WERI-Rb-1 (cell line): ENCODE measurements at regions not wholly inside any gene's neighbourhood (a gene's known extent, or its start where the extent isn't known, plus 50 kb on each side); places are given as distances from the start of the nearest gene placed in this dataset.

ENCODE experiments used
- DNase-seq: peaks from one replicate; pipeline ENCODE4 v3.0.0-alpha.2; 2020
- H3K27ac ChIP-seq: fragments of 250-450 bp; sonication (Bioruptor Pico); 2 replicates; pipeline ENCODE4 v1.5.1; 2020; ENCODE audit warnings: mild to moderate bottlenecking, moderate library complexity
- H3K27me3 ChIP-seq: fragments of 250-450 bp; sonication (Bioruptor Pico); 2 replicates; pipeline ENCODE4 v1.5.1; 2021; ENCODE audit warnings: mild to moderate bottlenecking, low read depth, moderate library complexity; ENCODE audit not compliant: insufficient read depth, severe bottlenecking
- H3K36me3 ChIP-seq: fragments of 250-450 bp; sonication (Bioruptor Pico); 2 replicates; pipeline ENCODE4 v1.5.1; 2020; ENCODE audit warnings: mild to moderate bottlenecking, moderate library complexity
- H3K4me3 ChIP-seq: 2 replicates; pipeline ENCODE4 v1.5.1; 2011; ENCODE audit warnings: low read depth, mild to moderate bottlenecking, control low read depth, low read length
- H3K9me3 ChIP-seq: fragments of 250-450 bp; sonication (Bioruptor Pico); 2 replicates; pipeline ENCODE4 v1.5.1; 2021; ENCODE audit warnings: mild to moderate bottlenecking, moderate library complexity; ENCODE audit not compliant: severe bottlenecking
- CTCF ChIP-seq: IDR thresholded peaks from 2 replicates; pipeline ENCODE4 v1.5.1; 2011; ENCODE audit warnings: low read depth, mild to moderate bottlenecking, control low read depth, inconsistent platforms, low read length

GRCh38 chr19:42662712-42663111 is 68.0 kb upstream of the CEACAM8 start:
- no peak for DNase-seq
- Histone ChIP-seq H3K4me3 (no peak overlapping the region), H3K27me3 (peaks cover 53% of the 10 kb centered on the region), H3K9me3 (no peaks in the 10 kb centered on the region), H3K27ac (no peak overlapping the region), H3K36me3 (no peaks in the 10 kb centered on the region)
- no peak for TF ChIP-seq CTCF

GRCh38 chr19:42660353-42660752 is 65.6 kb upstream of the CEACAM8 start:
- Histone ChIP-seq H3K27ac (no peak overlapping the region), H3K9me3 (no peaks in the 10 kb centered on the region)
- no peak for TF ChIP-seq CTCF

DNA sequence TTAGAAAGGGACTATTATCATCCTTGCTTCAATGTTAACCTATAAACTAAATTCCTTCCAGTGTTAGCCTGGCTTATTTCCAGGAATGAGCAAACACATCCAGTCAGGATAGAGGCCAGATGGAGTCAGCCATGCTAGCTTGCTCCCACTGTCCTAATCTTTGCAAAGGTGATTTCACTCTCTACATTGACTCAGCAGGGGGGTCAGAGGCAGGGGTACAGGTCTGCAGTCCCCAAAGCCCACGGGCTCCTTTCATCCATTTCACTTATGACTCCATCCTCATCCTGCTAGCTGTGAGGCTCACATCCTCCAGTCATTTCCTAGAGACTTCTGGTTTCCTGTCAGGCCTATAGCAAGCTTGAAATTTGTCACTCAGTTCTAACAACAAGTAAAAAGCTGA is 63.4 kb upstream of the CEACAM8 start:
- DNase-seq, result no peak
- peaks cover 55% of the 10 kb centered on the region for H3K27me3 ChIP-seq
- no peaks in the 10 kb centered on the region for H3K9me3 ChIP-seq
- H3K4me3 ChIP-seq, result no peak overlapping the region
- H3K27ac ChIP-seq, result no peak overlapping the region
- no peak for TF ChIP-seq CTCF
- H3K36me3 ChIP-seq, result no peaks in the 10 kb centered on the region

More at GRCh38 chr19:42660353-42660752, 65.6 kb upstream of the CEACAM8 start:
- Histone ChIP-seq H3K4me3 (no peak overlapping the region), H3K27me3 (peaks cover 57% of the 10 kb centered on the region), H3K36me3 (no peaks in the 10 kb centered on the region)
- no peak for DNase-seq

DNA sequence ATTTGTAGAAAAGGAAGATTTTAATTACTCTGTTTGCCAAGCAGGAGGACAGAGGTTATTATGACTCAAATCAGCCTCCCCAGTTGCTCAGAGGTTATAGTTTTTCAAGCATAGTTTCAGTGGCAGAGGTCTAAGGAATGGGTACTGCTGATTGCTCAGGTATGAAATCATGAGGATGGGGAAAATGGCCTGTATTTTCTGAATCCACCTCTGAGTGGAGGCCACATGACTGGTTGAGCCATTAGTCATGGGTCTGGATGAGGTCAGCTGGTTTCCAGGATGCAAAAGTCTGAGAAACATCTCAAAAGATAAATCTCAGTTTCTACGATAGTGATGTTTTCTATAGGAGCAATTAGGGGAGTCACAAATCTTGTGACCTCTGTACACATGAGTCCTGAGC is 62.8 kb upstream of the CEACAM8 start:
- no peak for TF ChIP-seq CTCF
- Histone ChIP-seq H3K27ac (no peak overlapping the region), H3K27me3 (peaks cover 57% of the 10 kb centered on the region), H3K9me3 (no peaks in the 10 kb centered on the region), H3K4me3 (no peak overlapping the region), H3K36me3 (no peaks in the 10 kb centered on the region)
- no peak for DNase-seq

- Histone ChIP-seq H3K4me3 (no peak overlapping the region), H3K36me3 (no peaks in the 10 kb centered on the region), H3K27ac (no peak overlapping the region), H3K9me3 (no peaks in the 10 kb centered on the region), H3K27me3 (peaks cover 63% of the 10 kb centered on the region)
- no peak for TF ChIP-seq CTCF
- no peak for DNase-seq
Measured at GRCh38 chr19:42655748-42656147, 61.0 kb upstream of the CEACAM8 start.

DNA sequence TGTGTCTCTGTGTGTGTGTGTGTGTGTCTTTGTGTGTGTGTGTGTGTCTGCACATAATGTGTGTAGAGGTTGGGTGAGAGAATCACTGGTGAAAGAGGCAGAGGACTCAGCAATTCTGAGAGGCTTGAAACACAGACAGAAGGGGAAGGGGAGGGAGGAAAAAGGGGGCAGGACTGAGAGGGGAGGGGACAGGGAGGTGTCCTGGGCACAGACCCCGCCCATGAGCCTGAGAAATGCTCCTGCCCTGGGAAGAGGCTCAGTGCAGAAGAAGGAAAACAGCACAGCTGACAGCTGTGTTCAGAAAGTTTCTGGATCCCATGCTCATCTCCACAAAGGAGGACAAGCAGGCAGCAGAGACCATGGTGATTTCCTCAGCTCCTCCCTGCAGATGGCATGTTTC is 59.1 kb upstream of the CEACAM8 start:
- H3K9me3 ChIP-seq, result no peaks in the 10 kb centered on the region
- TF ChIP-seq CTCF, result no peak
- no peak for DNase-seq
- H3K4me3 ChIP-seq, result no peak overlapping the region
- no peaks in the 10 kb centered on the region for H3K36me3 ChIP-seq
- no peak overlapping the region for H3K27ac ChIP-seq
- H3K27me3 ChIP-seq, result peaks cover 72% of the 10 kb centered on the region
